ENCODE measurements at regions not wholly inside any gene's neighbourhood (a gene's known extent, or its start where the extent isn't known, plus 50 kb on each side); places are given as distances from the start of the nearest gene placed in this dataset.

DNA sequence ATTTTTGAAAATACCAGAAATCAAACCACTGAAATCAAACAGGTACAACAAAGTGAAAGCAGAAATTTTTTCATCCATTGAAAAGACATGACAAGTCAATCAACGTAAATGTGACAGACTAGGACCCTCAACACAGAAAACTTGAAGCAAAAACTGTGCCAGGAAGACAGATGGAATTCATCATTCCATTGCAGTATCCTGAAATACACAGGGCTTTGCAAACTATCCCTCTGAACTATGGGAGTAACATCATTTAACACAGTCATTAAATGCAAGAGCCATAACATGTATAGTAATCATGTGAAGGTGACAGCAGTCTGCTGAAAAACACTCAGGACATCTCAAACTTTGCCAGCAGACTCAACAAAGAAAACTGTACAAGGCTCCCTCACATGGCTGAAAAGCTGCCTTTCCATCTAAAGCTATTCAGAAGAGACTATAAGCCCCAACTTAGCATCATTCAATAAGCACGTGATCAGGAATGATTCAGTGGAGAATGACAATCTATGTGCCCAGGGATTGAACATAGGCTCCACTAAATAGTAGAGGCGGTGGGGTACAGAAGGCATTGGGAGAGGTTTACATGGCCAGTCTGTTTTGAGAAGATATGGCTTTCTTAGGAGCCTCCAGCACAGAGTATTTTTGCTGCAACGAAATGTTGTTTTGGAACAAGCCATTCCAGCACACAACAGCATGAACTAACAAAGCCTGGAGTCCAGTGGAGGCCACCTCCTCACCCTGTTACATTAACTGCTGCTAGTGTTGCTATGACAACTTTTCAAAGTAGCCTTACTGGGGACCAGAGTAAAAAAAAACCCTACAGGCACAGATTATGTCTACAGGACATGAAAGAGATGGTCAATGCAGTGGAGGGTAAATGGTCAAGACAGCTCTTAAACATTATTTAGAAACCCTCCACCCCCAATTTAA lies 274.5 kb upstream of the NOCT start:
- DNase-seq: no peak

DNA sequence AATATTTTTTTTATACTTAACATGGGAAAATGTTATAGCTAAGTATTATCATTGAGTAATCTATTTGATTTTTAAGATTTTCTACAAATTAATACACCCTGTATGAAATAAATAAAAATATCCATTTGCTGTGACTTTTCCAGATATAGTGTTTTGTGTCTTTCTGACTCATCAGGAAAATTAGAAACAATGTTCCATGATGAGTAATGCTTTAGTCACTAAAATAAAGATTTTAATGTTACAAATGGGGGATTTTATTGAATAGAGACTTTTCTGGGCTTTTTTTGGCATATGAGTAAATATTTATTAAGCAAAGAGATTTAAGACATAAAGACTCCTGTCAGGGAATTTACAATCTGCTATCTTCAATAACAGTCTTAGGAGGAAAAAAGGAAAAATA lies 279.2 kb upstream of the NOCT start:
- no peak for DNase-seq

- DNase-seq: no peak
Observed at GRCh38 chr4:138734746-138735145, 280.8 kb upstream of the NOCT start.

GRCh38 chr4:138728566-138728965 lies 287.0 kb upstream of the NOCT start:
- DNase-seq: no peak

DNA sequence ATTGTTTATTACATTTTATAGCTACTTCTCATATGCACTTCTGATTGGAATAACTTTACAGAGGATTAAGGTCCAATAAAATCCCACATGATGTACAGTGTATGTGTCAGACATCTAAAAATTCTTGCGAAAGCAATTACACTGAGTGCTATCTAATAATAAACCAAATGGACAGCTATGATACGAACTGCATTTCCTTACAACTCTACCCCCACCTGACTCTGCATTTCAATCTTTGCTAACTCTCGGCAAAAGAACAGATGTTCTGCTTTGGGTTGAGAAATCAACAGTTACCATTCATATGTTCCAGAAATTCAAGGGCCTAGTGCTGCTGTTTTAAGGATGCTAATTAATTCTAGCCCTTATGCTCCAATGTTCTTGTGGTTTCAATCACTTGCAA lies 287.9 kb upstream of the NOCT start:
- no peak for DNase-seq

GRCh38 chr4:138724530-138724929 lies 291.1 kb upstream of the NOCT start:
- no peak for DNase-seq

DNA sequence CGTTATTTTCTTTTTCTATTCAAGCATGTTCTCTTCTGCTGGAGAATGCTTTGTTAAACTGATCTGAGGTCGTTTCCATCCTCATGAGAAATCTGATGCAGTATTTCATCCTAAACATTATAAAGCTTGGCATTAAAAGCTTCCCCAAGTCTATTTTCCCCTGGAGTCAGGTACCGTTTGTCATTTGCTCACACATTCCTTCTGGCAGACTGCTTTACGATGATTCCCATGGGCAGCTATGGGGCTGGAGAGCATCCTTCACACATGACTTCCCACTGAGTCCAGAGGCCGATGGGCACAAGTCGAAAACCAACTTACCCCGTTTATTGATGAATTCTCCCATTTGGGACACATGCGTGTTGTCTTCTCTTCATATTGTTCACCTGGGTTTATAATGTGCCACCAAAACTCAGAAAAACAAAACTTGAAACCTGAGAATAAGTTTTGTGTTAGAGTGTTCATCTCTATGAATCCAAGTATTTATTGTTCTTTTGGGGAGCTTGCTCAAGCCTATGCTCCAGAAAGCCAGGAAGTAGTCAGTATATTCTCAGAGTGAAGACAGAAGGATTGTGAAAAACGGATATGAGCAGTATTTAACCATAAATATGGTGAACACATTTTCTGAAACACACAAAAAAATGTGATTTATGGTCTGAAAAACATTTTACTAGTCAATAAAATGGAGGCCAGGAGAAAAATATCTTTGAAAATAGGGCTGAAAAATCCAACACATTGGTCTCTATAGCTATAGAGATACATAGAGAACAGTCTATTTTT lies 298.8 kb upstream of the NOCT start:
- no peak for DNase-seq

- no peak for DNase-seq
Observed at GRCh38 chr4:138710297-138710696, 305.3 kb upstream of the NOCT start.

DNA sequence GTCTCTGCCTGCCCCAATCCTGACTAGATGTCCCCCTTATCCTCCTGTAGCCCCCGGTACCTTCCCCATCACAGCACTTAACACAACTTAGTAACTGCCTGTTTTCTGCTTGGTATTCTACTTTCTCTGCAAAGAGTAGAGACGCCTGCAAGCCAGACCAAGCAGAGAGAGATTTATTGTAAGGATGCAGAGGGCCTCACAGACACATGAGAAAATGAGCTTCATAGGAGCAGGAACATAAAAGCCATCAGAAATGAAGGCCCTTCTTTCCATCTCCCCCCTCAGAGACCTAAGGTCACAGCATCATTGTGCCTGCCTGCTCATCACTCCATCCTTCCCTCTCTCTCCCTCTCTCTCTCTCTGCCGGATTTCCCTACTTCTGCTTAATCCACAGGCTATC lies 305.7 kb upstream of the NOCT start:
- DNase-seq: no peak

DNA sequence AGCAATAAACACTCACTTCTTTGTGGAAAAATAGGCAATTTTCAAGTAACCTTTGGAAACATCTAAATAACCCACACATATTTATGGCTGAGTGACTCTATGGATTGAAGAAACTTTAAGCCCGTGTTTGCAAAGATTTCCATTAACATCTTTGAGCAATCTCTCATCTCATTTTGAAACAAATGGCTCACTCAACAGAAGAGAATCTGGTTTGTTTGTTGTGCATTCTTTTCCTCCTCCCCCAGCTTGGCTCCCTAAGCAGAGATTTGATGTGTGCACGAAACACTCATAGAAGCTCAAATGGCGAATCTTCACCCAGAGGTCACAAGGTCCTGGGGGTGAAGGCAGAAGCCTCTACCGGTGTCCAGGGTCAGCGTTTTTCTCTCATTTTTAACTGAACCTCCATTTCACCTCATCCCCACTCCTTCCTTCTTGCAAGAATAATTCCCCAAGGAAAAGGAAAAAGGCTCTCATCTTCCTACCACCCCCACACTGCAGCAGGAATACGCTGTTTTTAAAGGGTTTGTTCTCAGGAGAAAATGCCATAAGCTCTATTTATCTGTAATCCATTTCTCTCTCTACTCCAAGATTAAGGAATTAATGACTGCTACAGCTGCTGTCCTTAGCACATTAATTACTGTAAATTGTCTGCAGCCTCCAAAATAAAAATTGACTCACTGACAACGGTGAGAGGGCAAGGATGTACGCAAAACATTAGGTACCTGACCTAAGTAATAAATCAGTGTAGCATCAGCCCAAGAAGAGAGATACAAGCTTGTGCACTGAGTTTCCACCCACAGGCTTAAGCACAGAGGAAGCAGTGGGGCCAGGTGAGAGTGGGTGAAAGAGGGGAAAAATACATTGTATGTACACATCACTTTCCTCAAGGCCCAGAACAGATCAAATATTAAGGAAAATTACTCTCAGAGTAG lies 307.6 kb upstream of the NOCT start:
- DNase-seq: no peak

DNA sequence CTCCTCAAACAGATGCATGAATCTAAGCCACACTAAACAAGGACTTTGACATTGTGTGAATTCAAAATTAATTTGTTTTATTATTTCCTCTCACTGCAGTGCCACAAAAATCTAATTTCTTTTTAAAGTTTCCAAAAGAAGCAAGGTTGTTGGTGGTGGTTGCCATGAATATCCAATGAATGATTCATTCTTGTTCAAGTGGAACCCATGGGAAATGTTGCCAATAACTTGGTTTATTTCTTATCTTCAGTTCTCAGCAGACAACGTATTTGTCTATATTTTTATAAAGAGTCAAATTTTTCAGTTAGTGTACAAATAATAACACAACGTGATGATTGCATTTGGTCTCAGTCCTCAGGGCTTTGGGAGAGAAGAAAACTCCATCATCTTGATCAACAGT lies 309.4 kb upstream of the NOCT start:
- no peak for DNase-seq

GRCh38 chr4:138702190-138702824 lies 313.3 kb upstream of the NOCT start:
- no peak for DNase-seq

DNA sequence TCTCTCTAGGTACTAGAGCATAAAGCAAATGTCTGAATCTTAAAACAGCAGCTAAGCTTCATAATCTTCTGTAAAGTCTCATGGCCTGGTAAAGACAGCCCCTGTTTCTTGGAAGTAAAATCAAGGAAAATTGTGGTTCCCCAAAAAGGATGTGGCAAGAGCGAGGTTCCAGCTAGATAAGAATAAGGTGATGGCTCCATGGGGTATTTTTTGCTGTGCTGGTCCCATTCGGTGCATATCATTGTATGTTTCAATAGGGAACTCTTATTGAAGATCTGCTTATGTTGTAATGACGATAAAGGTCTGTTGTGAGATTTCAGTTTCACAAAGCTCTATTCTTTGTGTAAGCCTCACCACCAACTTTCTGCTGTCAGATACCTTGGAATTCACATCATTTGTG lies 316.9 kb upstream of the NOCT start:
- DNase-seq: no peak

- no peak for DNase-seq
Observed at GRCh38 chr4:138697851-138698250, 317.7 kb upstream of the NOCT start.

- no peak for DNase-seq
Observed at GRCh38 chr4:138696771-138697170, 318.8 kb upstream of the NOCT start.

DNA sequence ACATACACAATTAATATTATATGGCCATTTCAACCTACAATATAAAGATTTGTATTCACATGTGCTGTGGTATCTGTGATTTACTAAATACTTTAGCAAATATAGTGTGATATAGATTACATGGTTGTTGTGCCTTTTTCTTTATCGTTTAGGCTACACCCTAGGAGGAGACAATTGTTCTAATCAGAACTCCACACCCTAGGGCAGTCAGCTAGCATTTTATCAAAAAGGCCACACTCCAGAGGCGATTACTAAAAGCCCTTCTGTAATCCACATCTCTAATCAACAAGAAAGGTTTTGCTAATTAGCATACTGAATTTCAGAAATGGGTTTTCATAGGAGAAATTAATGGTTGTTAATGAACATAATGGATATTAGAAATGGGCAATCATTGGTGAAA lies 319.5 kb upstream of the NOCT start:
- DNase-seq: no peak

GRCh38 chr4:138693526-138693925 lies 322.1 kb upstream of the NOCT start:
- no peak for DNase-seq

GRCh38 chr4:138692411-138692810 lies 323.2 kb upstream of the NOCT start:
- DNase-seq: no peak

DNA sequence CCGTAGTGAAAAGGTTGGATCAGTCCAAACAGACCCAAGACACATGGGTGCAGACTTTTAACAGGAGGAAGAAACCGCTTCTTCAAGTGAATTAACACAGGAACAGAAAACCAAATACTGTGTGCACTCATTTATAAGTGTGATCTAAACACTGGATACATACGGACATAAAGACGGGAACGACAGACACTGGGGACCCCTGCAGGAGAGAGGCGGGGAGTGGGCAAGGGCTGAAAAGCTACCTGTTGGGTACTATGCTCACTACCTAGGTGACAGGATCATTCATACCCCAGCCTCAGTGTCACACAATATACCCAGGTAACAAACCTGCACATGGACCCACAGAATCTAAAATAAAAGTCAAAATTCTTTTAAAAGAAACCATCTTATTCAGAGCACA lies 326.0 kb upstream of the NOCT start:
- DNase-seq: no peak

GRCh38 chr4:138689187-138689586 lies 326.4 kb upstream of the NOCT start:
- DNase-seq: no peak

DNA sequence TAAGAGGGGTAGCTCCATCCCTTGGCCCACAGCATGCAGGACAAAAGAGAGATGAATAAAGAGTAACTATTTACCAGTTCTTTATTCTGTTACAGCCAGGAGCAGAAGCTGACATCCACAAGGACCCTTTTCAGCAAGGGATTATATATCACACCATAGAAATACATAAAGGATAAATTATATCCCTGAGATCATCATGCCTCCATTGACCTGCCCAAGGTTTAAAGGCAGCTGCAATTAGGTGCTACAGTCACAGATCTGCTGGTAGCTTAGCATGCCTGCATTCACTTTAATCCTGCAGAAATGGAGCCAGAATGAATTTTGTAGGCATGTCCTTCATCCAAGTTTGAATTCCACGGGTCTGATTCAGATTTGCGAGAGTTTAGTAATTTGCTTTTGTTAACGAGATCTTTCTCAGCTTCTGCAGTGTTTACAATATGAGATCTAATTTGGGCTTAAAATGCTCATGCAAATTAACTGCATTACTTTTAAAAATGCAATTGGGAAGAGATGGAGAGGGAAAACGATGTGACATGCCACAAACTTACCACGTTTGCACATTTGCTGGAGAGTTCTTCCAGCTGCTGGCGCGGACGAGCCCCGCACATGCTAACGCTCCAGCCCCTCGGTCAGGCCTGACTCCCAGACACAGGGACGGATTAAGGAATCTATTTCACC lies 327.0 kb upstream of the NOCT start:
- no peak for DNase-seq
